HEK293T (cell line): ENCODE measurements at regions not wholly inside any gene's neighbourhood (a gene's known extent, or its start where the extent isn't known, plus 50 kb on each side); places are given as distances from the start of the nearest gene placed in this dataset.
"Not testable (repeated sequence)": the region's sequence is repeated elsewhere in the genome, so short reads cannot be mapped to it uniquely, and the experiment has no call there.

ENCODE experiments used
- BHLHE40 ChIP-seq: fragments of 450-650 bp; IDR thresholded peaks from 2 replicates; pipeline ENCODE4 v1.6.1; 2016; ENCODE audit warnings: mild to moderate bottlenecking, moderate library complexity, borderline replicate concordance
- ELF4 ChIP-seq: fragments of 450-650 bp; IDR thresholded peaks from 2 replicates; pipeline ENCODE4 v1.6.1; 2017; ENCODE audit warnings: antibody characterized with exemption
- FOXA1 ChIP-seq: fragments of 450-650 bp; IDR thresholded peaks from 2 replicates; pipeline ENCODE4 v1.6.1; 2016; ENCODE audit warnings: mild to moderate bottlenecking
- FOXK2 ChIP-seq: fragments of 450-650 bp; IDR thresholded peaks from 2 replicates; pipeline ENCODE4 v1.6.1; 2016; ENCODE audit warnings: mild to moderate bottlenecking
- FOXM1 ChIP-seq: fragments of 450-650 bp; IDR thresholded peaks from 2 replicates; pipeline ENCODE4 v1.6.1; 2017; ENCODE audit warnings: mild to moderate bottlenecking, borderline replicate concordance
- HDGF ChIP-seq: fragments of 450-650 bp; IDR thresholded peaks from 2 replicates; pipeline ENCODE4 v1.6.1; 2017; ENCODE audit warnings: antibody characterized with exemption, borderline replicate concordance
- L3MBTL2 ChIP-seq: fragments of 450-650 bp; conservative IDR thresholded peaks from 2 replicates; pipeline ENCODE4 v1.6.1; 2016; ENCODE audit warnings: mild to moderate bottlenecking
- NFRKB ChIP-seq: fragments of 450-650 bp; IDR thresholded peaks from 2 replicates; pipeline ENCODE4 v1.6.1; 2016; ENCODE audit warnings: mild to moderate bottlenecking, moderate library complexity
- SP1 ChIP-seq: fragments of 450-650 bp; IDR thresholded peaks from 2 replicates; pipeline ENCODE4 v1.6.1; 2017
- SUZ12 ChIP-seq: fragments of 450-650 bp; IDR thresholded peaks from 2 replicates; pipeline ENCODE4 v1.6.1; 2016; ENCODE audit warnings: mild to moderate bottlenecking
- TARDBP ChIP-seq: fragments of 450-650 bp; IDR thresholded peaks from 2 replicates; pipeline ENCODE4 v1.6.1; 2016
- TF ChIP-seq, protein P1 (sequence below): fragments of 450-650 bp; IDR thresholded peaks from 2 replicates; pipeline ENCODE4 v1.6.1; 2016

GRCh38 chr6:120931520-120932180 is 402.6 kb downstream of the TBC1D32 start:
- not testable (repeated sequence) for TF ChIP-seq NFRKB, SUZ12, ELF4, FOXM1, BHLHE40, TARDBP, FOXA1, SP1, HDGF, FOXK2, L3MBTL2
- TF ChIP-seq, protein P1, sequence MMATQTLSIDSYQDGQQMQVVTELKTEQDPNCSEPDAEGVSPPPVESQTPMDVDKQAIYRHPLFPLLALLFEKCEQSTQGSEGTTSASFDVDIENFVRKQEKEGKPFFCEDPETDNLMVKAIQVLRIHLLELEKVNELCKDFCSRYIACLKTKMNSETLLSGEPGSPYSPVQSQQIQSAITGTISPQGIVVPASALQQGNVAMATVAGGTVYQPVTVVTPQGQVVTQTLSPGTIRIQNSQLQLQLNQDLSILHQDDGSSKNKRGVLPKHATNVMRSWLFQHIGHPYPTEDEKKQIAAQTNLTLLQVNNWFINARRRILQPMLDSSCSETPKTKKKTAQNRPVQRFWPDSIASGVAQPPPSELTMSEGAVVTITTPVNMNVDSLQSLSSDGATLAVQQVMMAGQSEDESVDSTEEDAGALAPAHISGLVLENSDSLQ, result not testable (repeated sequence)
